ENCODE measurements at regions not wholly inside any gene's neighbourhood (a gene's known extent, or its start where the extent isn't known, plus 50 kb on each side); places are given as distances from the start of the nearest gene placed in this dataset.
"Not testable (repeated sequence)": the region's sequence is repeated elsewhere in the genome, so short reads cannot be mapped to it uniquely, and the experiment has no call there.

DNA sequence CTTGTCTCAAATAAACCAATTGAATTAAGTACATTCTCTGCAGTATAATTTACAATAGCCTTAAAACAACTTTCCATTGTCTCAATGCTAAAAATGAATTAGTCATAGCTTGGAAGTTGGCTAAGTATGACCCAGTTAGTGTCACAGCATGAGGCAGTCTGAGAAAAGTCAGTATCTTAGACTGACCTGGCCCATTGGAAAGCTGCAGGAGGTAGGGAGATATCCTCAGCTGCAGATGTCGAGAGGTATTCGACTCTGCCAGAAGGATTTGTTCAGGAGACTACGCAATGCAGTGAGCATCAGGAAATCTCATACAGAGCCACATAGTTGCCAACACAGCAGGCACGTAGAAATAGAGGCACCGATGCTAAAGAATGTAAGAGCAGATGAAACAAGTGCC, 350.9 kb upstream of the NRSN1 start:
- DNase-seq (ENCODE audit: low read depth): peak; percentile 4

GRCh38 chr6:23783901-23784300, 342.1 kb upstream of the NRSN1 start:
- DNase-seq (ENCODE audit: low read depth): no peak

- no peak for DNase-seq (ENCODE audit: low read depth)
Observed at GRCh38 chr6:23784301-23784919, 341.6 kb upstream of the NRSN1 start.

GRCh38 chr6:23790756-23791155, 335.3 kb upstream of the NRSN1 start:
- DNase-seq (ENCODE audit: low read depth): no peak

GRCh38 chr6:23797041-23797440, 329.0 kb upstream of the NRSN1 start:
- no peak for DNase-seq (ENCODE audit: low read depth)

DNA sequence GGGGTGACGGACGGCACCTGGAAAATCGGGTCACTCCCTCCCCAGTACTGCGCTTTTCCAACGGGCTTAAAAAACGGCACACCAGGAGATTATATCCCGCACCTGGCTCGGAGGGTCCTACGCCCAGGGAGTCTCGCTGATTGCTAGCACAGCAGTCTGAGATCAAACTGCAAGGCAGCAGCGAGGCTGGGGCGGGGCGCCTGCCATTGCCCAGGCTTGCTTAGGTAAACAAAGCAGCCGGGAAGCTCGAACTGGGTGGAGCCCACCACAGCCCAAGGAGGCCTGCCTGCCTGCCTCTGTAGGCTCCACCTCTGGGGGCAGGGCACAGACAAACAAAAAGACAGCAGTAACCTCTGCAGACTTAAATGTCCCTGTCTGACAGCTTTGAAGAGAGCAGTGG, 321.7 kb upstream of the NRSN1 start:
- DNase-seq (ENCODE audit: low read depth): not testable (repeated sequence)

- not testable (repeated sequence) for DNase-seq (ENCODE audit: low read depth)
Observed at GRCh38 chr6:23821141-23821540, 304.9 kb upstream of the NRSN1 start.

DNA sequence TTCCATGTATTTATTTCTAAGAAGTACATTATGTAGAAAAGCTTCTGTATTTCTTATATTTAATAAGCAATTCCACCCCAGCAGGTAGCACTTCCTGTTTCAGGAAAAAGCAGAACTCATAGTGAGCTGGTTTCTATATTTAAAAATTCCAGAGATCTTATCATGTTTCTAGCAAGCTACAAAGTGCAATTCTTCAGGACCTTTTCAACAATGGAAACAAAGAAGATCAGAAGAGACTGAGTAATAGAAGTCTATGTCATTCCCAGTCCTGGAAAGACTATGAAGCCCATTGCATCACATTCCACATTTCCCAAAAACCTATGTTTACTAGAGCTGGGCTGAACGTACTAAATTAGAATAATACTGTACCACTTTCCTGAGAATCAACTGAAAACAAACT, 302.6 kb upstream of the NRSN1 start:
- no peak for DNase-seq (ENCODE audit: low read depth)

DNA sequence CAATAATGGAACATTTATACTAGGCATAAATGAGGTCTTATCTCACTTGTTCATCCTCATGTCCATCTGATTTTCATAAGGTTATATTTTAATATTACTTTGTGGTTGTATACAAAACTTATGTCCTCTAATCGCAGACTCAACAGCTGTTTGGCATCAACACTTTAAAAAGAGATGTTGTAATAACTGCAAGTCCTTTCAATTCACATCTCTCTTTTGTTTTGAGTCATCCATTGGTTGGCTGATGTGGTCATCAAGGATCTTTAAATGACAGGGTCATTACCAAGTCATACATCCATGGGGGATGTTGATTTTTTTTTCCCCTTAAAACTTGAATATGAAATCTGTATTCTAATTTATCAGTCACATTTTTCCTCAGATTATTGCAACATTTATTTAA, 299.4 kb upstream of the NRSN1 start:
- DNase-seq (ENCODE audit: low read depth): no peak

DNA sequence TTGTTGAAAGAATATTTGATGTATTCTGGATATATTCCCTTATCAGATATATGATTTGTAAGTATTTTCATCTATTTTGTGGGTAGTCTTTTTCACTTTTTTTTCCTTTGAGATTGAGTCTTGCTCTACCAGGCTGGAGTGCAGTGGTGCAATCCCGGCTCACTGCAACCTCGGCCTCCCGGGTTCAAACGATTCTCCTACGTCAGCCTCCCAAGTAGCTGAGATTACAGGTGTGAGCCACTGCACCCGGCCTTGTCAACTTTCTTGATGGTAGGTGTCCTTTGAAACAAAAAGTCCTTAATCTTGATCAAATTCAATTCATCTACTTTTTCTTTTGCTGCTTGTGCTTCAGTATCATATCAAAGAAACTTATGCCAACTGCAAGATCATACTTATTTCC, 297.2 kb upstream of the NRSN1 start:
- DNase-seq (ENCODE audit: low read depth): no peak

GRCh38 chr6:23841116-23841515, 284.9 kb upstream of the NRSN1 start:
- DNase-seq (ENCODE audit: low read depth): no peak

GRCh38 chr6:23842760-23843159, 283.3 kb upstream of the NRSN1 start:
- DNase-seq (ENCODE audit: low read depth): no peak

- DNase-seq (ENCODE audit: low read depth): no peak
Observed at GRCh38 chr6:23851522-23851921, 274.5 kb upstream of the NRSN1 start.

GRCh38 chr6:23853566-23854133, 272.4 kb upstream of the NRSN1 start:
- DNase-seq (ENCODE audit: low read depth): not testable (repeated sequence)

DNA sequence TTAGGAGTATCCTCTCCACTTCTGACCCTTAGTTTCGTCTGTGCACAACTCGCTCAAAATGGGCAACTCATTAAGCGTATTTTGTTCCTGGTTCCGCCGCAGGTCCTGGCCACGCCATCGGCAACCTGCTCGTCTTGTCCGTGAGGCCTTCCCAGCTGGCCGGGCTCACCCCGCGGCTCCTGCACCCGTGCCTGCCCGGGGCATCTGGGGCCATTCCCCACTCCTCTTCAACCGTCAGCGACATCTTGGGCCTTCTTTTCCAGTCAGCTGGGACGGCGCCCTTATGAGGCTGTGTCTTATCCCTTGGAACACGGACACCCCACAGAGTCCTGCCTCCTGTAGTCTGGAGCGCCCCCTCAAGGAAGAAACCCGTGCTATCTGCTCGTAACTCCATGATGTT, 271.9 kb upstream of the NRSN1 start:
- not testable (repeated sequence) for DNase-seq (ENCODE audit: low read depth)

- DNase-seq (ENCODE audit: low read depth): no peak
Observed at GRCh38 chr6:23855497-23856116, 270.4 kb upstream of the NRSN1 start.

DNA sequence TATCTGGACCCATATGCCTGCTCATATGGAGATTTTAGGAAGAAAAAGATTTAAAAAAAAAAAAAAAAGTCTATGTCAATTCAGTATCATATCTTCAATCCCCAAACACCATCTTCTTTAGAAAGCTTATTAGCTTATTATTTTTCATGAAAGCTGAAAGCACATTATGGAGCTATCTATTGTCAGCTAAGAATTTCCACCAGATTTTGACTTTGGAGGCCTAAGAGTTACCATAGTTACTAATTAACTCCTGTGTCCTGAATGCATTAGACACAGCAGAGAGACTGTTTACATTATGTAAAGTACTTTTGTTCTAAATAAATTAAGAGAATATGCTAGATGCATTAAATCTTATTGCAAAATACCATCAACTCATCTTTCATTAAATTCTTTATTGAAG, 255.5 kb upstream of the NRSN1 start:
- no peak for DNase-seq (ENCODE audit: low read depth)

- no peak for DNase-seq (ENCODE audit: low read depth)
Observed at GRCh38 chr6:23873161-23873560, 252.9 kb upstream of the NRSN1 start.

GRCh38 chr6:23875006-23875405, 251.0 kb upstream of the NRSN1 start:
- no peak for DNase-seq (ENCODE audit: low read depth)

- no peak for DNase-seq (ENCODE audit: low read depth)
Observed at GRCh38 chr6:23879816-23880215, 246.2 kb upstream of the NRSN1 start.

DNA sequence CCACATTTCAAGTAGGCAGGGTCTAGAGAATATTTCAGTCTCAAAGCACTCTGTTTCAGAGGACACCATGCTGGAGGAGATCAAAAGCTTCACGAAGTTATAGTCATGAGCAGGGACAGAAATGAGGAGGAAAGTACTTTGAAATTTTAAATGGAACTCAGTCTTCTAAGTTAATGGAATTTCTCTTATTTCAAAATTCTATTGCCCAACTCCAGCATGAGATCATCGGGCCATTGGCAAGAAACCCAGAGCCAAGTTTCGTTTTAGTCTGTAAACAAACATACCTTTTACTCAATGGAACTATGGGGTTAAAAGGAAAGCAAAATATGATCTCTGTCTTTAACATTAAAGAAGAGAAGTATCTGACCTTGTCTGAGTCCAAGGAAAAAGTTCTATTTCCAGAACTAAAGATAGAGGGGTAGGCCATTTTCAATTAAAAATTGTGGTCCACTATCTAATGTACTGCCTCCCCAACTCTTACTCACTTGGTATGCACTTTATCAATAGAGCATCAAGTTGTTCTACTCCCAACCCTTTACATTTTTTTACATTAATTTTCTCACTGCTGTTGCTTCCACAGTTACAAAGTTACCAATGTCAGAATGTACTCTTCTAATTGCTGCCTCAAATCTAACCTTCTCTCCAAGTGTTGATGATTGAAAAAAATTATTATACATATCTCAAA, 235.3 kb upstream of the NRSN1 start:
- no peak for DNase-seq (ENCODE audit: low read depth)

DNA sequence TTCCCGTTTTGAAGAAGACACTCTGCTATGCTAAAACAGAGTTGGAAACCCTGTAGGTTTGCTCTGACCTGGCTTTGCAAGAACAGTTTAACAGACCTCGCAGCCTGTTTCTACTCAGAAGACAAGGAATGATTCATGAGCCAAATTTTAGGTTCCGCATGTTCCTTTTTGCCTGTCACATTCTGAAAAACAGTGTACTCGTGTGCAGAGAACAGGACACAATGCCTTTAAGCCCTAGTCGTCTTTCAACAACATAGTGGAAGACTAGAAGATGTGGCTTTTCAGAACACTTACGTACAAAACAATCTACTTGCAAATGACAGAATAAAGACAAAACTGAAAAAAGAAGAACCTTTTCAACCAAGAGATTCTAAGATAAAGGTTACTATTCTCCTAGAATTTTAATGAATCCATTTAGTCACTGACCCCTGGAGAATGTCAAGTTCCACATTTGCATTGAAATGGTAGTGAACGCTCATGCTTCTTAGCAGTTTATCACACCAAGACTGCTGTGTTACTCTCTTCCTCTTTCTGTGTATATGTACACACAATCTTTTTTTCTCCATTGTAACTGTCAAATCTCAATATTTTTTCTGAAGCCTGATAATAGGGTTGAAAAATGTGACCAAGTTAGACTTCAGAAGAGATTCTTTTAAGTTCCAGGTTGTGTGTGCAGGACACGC, 220.7 kb upstream of the NRSN1 start:
- no peak for DNase-seq (ENCODE audit: low read depth)
